HepG2 (cell line): ENCODE measurements at regions not wholly inside any gene's neighbourhood (a gene's known extent, or its start where the extent isn't known, plus 50 kb on each side); places are given as distances from the start of the nearest gene placed in this dataset.
A peak's percentile ranks its signal among the peaks of the same experiment; 100 is the strongest.

Source experiments
- CC2D1A ChIP-seq: sonication (generic); formaldehyde crosslinking; IDR thresholded peaks from 2 replicates; pipeline ENCODE4 v1.8.1; 2023; ENCODE audit warnings: mild to moderate bottlenecking, missing genetic modification reagents
- CREM ChIP-seq, 2 experiments: sonication (generic) in 1 of 2; formaldehyde crosslinking in 1 of 2; IDR thresholded peaks; 2 replicates each; pipeline versions ENCODE4 v1.4.0 to v1.6.1; 2016 to 2020; ENCODE audit warnings: antibody characterized with exemption in 1 of 2, mild to moderate bottlenecking in 1 of 2, missing genetic modification reagents in 1 of 2
- FUBP1 ChIP-seq: sonication (generic); formaldehyde crosslinking; IDR thresholded peaks from 2 replicates; pipeline ENCODE4 v1.5.1; 2020; ENCODE audit warnings: missing genetic modification reagents, mild to moderate bottlenecking, borderline replicate concordance
- GATAD1 ChIP-seq: IDR thresholded peaks from 2 replicates; pipeline ENCODE4 v1.6.1; 2016; ENCODE audit warnings: missing genetic modification reagents, missing compliant biosample characterization
- HDAC2 ChIP-seq: sonication (generic); formaldehyde crosslinking; IDR thresholded peaks from 2 replicates; pipeline ENCODE4 v1.4.0; 2020; ENCODE audit warnings: missing genetic modification reagents
- MYNN ChIP-seq: sonication (generic); formaldehyde crosslinking; IDR thresholded peaks from 2 replicates; pipeline ENCODE4 v1.4.0; 2020; ENCODE audit warnings: mild to moderate bottlenecking, low read depth, missing genetic modification reagents
- PRDM15 ChIP-seq: sonication (generic); formaldehyde crosslinking; IDR thresholded peaks from 2 replicates; pipeline ENCODE4 v1.4.0; 2020; ENCODE audit warnings: missing genetic modification reagents
- RBFOX2 ChIP-seq: fragments of 200-400 bp; formaldehyde crosslinking; IDR thresholded peaks from 2 replicates; pipeline ENCODE4 v1.6.1; 2017; ENCODE audit warnings: low read depth, mild to moderate bottlenecking, low read length
- SOX6 ChIP-seq, 2 experiments: fragments of 450-650 bp in 1 of 2; sonication (generic) in 1 of 2; formaldehyde crosslinking in 1 of 2; IDR thresholded peaks; 2 replicates each; pipeline versions ENCODE4 v1.4.0 to v1.6.1; 2017 to 2020; ENCODE audit warnings: antibody characterized with exemption in 1 of 2, mild to moderate bottlenecking in 1 of 2, missing genetic modification reagents in 1 of 2
- SP5 ChIP-seq: IDR thresholded peaks from 2 replicates; pipeline ENCODE4 v1.6.1; 2016; ENCODE audit warnings: low read depth, borderline replicate concordance
- SRY ChIP-seq: sonication (generic); formaldehyde crosslinking; IDR thresholded peaks from 2 replicates; pipeline ENCODE4 v1.8.0; 2022; ENCODE audit warnings: mild to moderate bottlenecking, missing genetic modification reagents
- TBX2 ChIP-seq: sonication (generic); formaldehyde crosslinking; IDR thresholded peaks from 2 replicates; pipeline ENCODE4 v1.5.0; 2020; ENCODE audit warnings: missing genetic modification reagents, mild to moderate bottlenecking, borderline replicate concordance
- ZFAT ChIP-seq: sonication (generic); formaldehyde crosslinking; conservative IDR thresholded peaks from 2 replicates; pipeline ENCODE4 v1.8.1; 2023; ENCODE audit warnings: missing genetic modification reagents, inconsistent platforms
- ZFX ChIP-seq: sonication (generic); formaldehyde crosslinking; IDR thresholded peaks from 2 replicates; pipeline ENCODE4 v1.4.0; 2020; ENCODE audit warnings: mild to moderate bottlenecking, low read depth, missing genetic modification reagents, moderate library complexity
- ZNF101 ChIP-seq: sonication (generic); formaldehyde crosslinking; IDR thresholded peaks from 2 replicates; pipeline ENCODE4 v1.4.0; 2020; ENCODE audit warnings: mild to moderate bottlenecking, low read depth, missing genetic modification reagents, borderline replicate concordance
- ZNF337 ChIP-seq: sonication (generic); formaldehyde crosslinking; IDR thresholded peaks from 2 replicates; pipeline ENCODE4 v1.5.1; 2020; ENCODE audit warnings: missing genetic modification reagents, low read depth, mild to moderate bottlenecking, borderline replicate concordance
- ZNF7 ChIP-seq: IDR thresholded peaks from 2 replicates; pipeline ENCODE4 v1.6.1; 2016; ENCODE audit warnings: missing biosample characterization, missing genetic modification reagents
- ZNF768 ChIP-seq: sonication (generic); formaldehyde crosslinking; IDR thresholded peaks from 2 replicates; pipeline ENCODE4 v1.4.0; 2020; ENCODE audit warnings: missing genetic modification reagents
- ZNF792 ChIP-seq: IDR thresholded peaks from 2 replicates; pipeline ENCODE4 v1.6.1; 2016
- ZSCAN12 ChIP-seq: sonication (generic); formaldehyde crosslinking; IDR thresholded peaks from 2 replicates; pipeline ENCODE4 v1.9.0; 2021; ENCODE audit warnings: mild to moderate bottlenecking, missing genetic modification reagents
- TF ChIP-seq, protein P1 (sequence below): sonication (generic); formaldehyde crosslinking; IDR thresholded peaks from 2 replicates; pipeline ENCODE4 v1.5.1; 2020; ENCODE audit warnings: mild to moderate bottlenecking, missing genetic modification reagents, moderate library complexity
- TF ChIP-seq, protein P2 (sequence below): sonication (generic); formaldehyde crosslinking; IDR thresholded peaks from 2 replicates; pipeline ENCODE4 v1.4.0; 2020; ENCODE audit warnings: missing genetic modification reagents

GRCh38 chr5:116858705-116859333, 284.2 kb upstream of the SEMA6A start (continued):
- TF ChIP-seq, protein P1, sequence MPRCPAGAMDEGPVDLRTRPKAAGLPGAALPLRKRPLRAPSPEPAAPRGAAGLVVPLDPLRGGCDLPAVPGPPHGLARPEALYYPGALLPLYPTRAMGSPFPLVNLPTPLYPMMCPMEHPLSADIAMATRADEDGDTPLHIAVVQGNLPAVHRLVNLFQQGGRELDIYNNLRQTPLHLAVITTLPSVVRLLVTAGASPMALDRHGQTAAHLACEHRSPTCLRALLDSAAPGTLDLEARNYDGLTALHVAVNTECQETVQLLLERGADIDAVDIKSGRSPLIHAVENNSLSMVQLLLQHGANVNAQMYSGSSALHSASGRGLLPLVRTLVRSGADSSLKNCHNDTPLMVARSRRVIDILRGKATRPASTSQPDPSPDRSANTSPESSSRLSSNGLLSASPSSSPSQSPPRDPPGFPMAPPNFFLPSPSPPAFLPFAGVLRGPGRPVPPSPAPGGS, result no peak
- no peak for TF ChIP-seq SOX6 (IDR thresholded peaks at IDR 0.05)
- TF ChIP-seq SOX6 (CRISPR knock-in tag; IDR thresholded peaks at IDR 0.05), result peak; percentile 88
- no peak for TF ChIP-seq ZNF768 (CRISPR knock-in tag)
- no peak for TF ChIP-seq ZFAT
- no peak for TF ChIP-seq GATAD1 (CRISPR knock-in tag)
- TF ChIP-seq ZFX, result no peak
- TF ChIP-seq RBFOX2, result no peak
- TF ChIP-seq ZNF101 (CRISPR knock-in tag), result no peak
- peak; percentile 26; the same call in 1 of the 2 replicates for TF ChIP-seq ZNF337 (CRISPR knock-in tag)
- no peak for TF ChIP-seq ZSCAN12
- TF ChIP-seq CC2D1A, result no peak
- peak; percentile 65 for TF ChIP-seq HDAC2 (CRISPR knock-in tag)
- TF ChIP-seq ZNF792, result 0 out of 2 replicates have a peak, but pooled peaks have one; percentile 24
- no peak for TF ChIP-seq MYNN (CRISPR knock-in tag)
- no peak for TF ChIP-seq SRY (CRISPR knock-in tag)
- TF ChIP-seq SP5 (CRISPR knock-in tag), result 0 out of 2 replicates have a peak, but pooled peaks have one; percentile 11
- TF ChIP-seq TBX2 (CRISPR knock-in tag), result peak; percentile 65; the same call in 1 of the 2 replicates
- no peak for TF ChIP-seq ZNF7 (CRISPR knock-in tag)
- TF ChIP-seq, protein P2, sequence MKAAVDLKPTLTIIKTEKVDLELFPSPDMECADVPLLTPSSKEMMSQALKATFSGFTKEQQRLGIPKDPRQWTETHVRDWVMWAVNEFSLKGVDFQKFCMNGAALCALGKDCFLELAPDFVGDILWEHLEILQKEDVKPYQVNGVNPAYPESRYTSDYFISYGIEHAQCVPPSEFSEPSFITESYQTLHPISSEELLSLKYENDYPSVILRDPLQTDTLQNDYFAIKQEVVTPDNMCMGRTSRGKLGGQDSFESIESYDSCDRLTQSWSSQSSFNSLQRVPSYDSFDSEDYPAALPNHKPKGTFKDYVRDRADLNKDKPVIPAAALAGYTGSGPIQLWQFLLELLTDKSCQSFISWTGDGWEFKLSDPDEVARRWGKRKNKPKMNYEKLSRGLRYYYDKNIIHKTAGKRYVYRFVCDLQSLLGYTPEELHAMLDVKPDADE (CRISPR knock-in tag), result no peak
- TF ChIP-seq PRDM15 (CRISPR knock-in tag), result no peak
- peak; percentile 77 for TF ChIP-seq CREM (IDR thresholded peaks at IDR 0.05)
- no peak for TF ChIP-seq CREM (CRISPR knock-in tag; IDR thresholded peaks at IDR 0.05)
- no peak for TF ChIP-seq FUBP1 (CRISPR knock-in tag)
